ENCODE measurements at regions not wholly inside any gene's neighbourhood (a gene's known extent, or its start where the extent isn't known, plus 50 kb on each side); places are given as distances from the start of the nearest gene placed in this dataset.

- no peaks in the 10 kb centered on the region for H3K36me3 ChIP-seq (ENCODE audit: insufficient read depth, low read length)
- peaks cover 3 to 6% of the 10 kb centered on the region in 2 donors for H3K27me3 Mint-ChIP-seq
- no peaks in the 10 kb centered on the region for H3K4me1 ChIP-seq (ENCODE audit: insufficient read depth, low read length)
- peaks cover 0 to 4% (median 2%) of the 10 kb centered on the region in 5 donors for H3K9me3 Mint-ChIP-seq
- POLR2A ChIA-PET, result no interaction called here
- H3K4me1 Mint-ChIP-seq, result no peaks in the 10 kb centered on the region
- no peaks in the 10 kb centered on the region for H3K27me3 ChIP-seq (ENCODE audit: insufficient read depth, low read length, poor library complexity, severe bottlenecking)
- no peaks in the 10 kb centered on the region for H3K36me3 Mint-ChIP-seq
- no peak overlapping the region for H3K4me3 ChIP-seq (ENCODE audit: low read length)
- H3K9me3 ChIP-seq (ENCODE audit: low read length), result no peaks in the 10 kb centered on the region
- no peak for DNase-seq
- no peak overlapping the region for H3K27ac Mint-ChIP-seq
- H3K4me3 Mint-ChIP-seq, result no peak overlapping the region
- H3K27ac ChIP-seq (ENCODE audit: low read depth, low read length), result no peak overlapping the region
- CTCF ChIA-PET, result no interaction called here
These were observed 209.5 kb upstream of the MPHOSPH6 start for GRCh38 chr16:82379551-82379950.

DNA sequence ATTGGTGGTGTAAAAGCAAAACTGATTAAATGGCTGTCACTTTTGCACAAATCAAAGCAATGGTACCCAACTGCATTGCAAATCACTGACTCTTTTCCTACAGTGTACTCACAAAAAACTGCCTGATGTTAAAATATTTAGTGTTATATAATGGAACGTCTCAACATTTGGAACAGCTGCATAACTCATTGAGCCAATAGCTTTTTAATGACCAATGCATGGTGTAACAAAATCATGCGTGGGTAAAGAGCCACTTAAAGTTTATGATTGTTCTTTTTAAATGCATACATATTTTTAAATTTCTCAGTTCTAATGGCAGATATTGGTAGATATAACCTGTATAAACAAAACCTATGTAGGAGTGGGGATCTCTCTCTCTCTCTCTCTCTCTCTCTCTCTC is 204.0 kb upstream of the MPHOSPH6 start:
- Histone ChIP-seq H3K4me1 (ENCODE audit: insufficient read depth, low read length) (no peaks in the 10 kb centered on the region), H3K27ac (ENCODE audit: low read depth, low read length) (no peak overlapping the region), H3K27me3 (ENCODE audit: insufficient read depth, low read length, poor library complexity, severe bottlenecking) (no peaks in the 10 kb centered on the region), H3K9me3 (ENCODE audit: low read length) (no peaks in the 10 kb centered on the region), H3K36me3 (ENCODE audit: insufficient read depth, low read length) (no peaks in the 10 kb centered on the region), H3K4me3 (ENCODE audit: low read length) (no peak overlapping the region)
- Mint-ChIP-seq H3K9me3 (no peaks in the 10 kb centered on the region), H3K27me3 (peaks cover 0 to 6% of the 10 kb centered on the region in 2 donors), H3K27ac (no peak overlapping the region), H3K4me1 (no peaks in the 10 kb centered on the region), H3K36me3 (no peaks in the 10 kb centered on the region), H3K4me3 (no peak overlapping the region)
- ChIA-PET POLR2A (no interaction called here), CTCF (no interaction called here)
- no peak for DNase-seq

DNA sequence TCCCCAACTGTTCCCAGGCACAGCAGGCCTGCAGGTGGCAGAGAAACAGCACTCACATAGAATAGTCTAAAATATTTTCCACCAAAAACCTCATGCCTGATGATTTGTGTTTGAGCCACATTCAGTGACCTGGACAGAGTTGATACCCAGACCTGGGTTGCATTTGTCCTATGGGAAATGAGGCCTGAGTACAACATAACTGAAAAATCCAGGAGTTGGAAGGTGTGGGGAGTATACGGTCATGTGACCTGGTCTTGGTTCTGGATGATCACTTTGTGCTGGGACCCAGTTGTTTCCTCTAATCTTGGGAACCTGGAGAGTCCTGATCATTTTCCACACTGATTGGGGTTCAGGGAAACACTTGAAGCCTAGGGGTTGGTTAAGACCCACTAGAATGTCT is 200.3 kb upstream of the MPHOSPH6 start:
- ChIA-PET CTCF (no interaction called here), POLR2A (no interaction called here)
- H3K9me3 ChIP-seq (ENCODE audit: low read length), result no peaks in the 10 kb centered on the region
- H3K27ac ChIP-seq (ENCODE audit: low read depth, low read length), result no peak overlapping the region
- H3K4me3 Mint-ChIP-seq, result no peak overlapping the region
- H3K27me3 Mint-ChIP-seq, result peaks cover 0 to 4% of the 10 kb centered on the region in 2 donors
- no peaks in the 10 kb centered on the region for H3K4me1 ChIP-seq (ENCODE audit: insufficient read depth, low read length)
- peaks cover 0 to 3% (median 0%) of the 10 kb centered on the region in 3 donors for H3K4me1 Mint-ChIP-seq
- H3K36me3 ChIP-seq (ENCODE audit: insufficient read depth, low read length), result no peaks in the 10 kb centered on the region
- H3K27ac Mint-ChIP-seq, result no peak overlapping the region
- no peaks in the 10 kb centered on the region for H3K9me3 Mint-ChIP-seq
- no peak for DNase-seq
- H3K36me3 Mint-ChIP-seq, result no peaks in the 10 kb centered on the region
- no peaks in the 10 kb centered on the region for H3K27me3 ChIP-seq (ENCODE audit: insufficient read depth, low read length, poor library complexity, severe bottlenecking)
- H3K4me3 ChIP-seq (ENCODE audit: low read length), result no peak overlapping the region

GRCh38 chr16:82368041-82368440 is 198.0 kb upstream of the MPHOSPH6 start:
- H3K4me3 ChIP-seq (ENCODE audit: low read length), result no peak overlapping the region
- peak in 2 of 5 donors; percentile 2 to 9 for DNase-seq
- H3K36me3 Mint-ChIP-seq, result no peaks in the 10 kb centered on the region
- H3K9me3 ChIP-seq (ENCODE audit: low read length), result no peaks in the 10 kb centered on the region
- CTCF ChIA-PET, result interaction anchor here (1.7 kb wide), 1 partner anchor 16 kb away, joined by 4 read pairs; no protein-coding TSS in a partner anchor
- H3K4me3 Mint-ChIP-seq, result no peak overlapping the region
- H3K36me3 ChIP-seq (ENCODE audit: insufficient read depth, low read length), result no peaks in the 10 kb centered on the region
- H3K27ac Mint-ChIP-seq, result no peak overlapping the region
- POLR2A ChIA-PET, result interaction anchor here (0.7 kb wide), 1 partner anchor 320 kb away, joined by 7 read pairs; no protein-coding TSS in a partner anchor
- H3K4me1 ChIP-seq (ENCODE audit: insufficient read depth, low read length), result no peaks in the 10 kb centered on the region
- no peak overlapping the region for H3K27ac ChIP-seq (ENCODE audit: low read depth, low read length)
- H3K4me1 Mint-ChIP-seq, result peaks cover 0 to 3% (median 0%) of the 10 kb centered on the region in 3 donors
- peaks cover 0 to 2% (median 0%) of the 10 kb centered on the region in 5 donors for H3K9me3 Mint-ChIP-seq
- no peaks in the 10 kb centered on the region for H3K27me3 Mint-ChIP-seq
- no peaks in the 10 kb centered on the region for H3K27me3 ChIP-seq (ENCODE audit: insufficient read depth, low read length, poor library complexity, severe bottlenecking)

- POLR2A ChIA-PET, result no interaction called here
- H3K36me3 Mint-ChIP-seq, result no peaks in the 10 kb centered on the region
- no peak overlapping the region for H3K4me3 Mint-ChIP-seq
- CTCF ChIA-PET, result interaction anchor here (1.7 kb wide), 1 partner anchor 18 kb away, joined by 4 read pairs; no protein-coding TSS in a partner anchor
- peaks cover 0 to 2% (median 0%) of the 10 kb centered on the region in 5 donors for H3K9me3 Mint-ChIP-seq
- H3K36me3 ChIP-seq (ENCODE audit: insufficient read depth, low read length), result no peaks in the 10 kb centered on the region
- H3K4me1 ChIP-seq (ENCODE audit: insufficient read depth, low read length), result no peaks in the 10 kb centered on the region
- DNase-seq, result no peak
- H3K4me3 ChIP-seq (ENCODE audit: low read length), result no peak overlapping the region
- peaks cover 0 to 2% of the 10 kb centered on the region in 2 donors for H3K27me3 Mint-ChIP-seq
- H3K9me3 ChIP-seq (ENCODE audit: low read length), result no peaks in the 10 kb centered on the region
- no peak overlapping the region for H3K27ac ChIP-seq (ENCODE audit: low read depth, low read length)
- peaks cover 0 to 3% (median 0%) of the 10 kb centered on the region in 3 donors for H3K4me1 Mint-ChIP-seq
- H3K27me3 ChIP-seq (ENCODE audit: insufficient read depth, low read length, poor library complexity, severe bottlenecking), result no peaks in the 10 kb centered on the region
- no peak overlapping the region for H3K27ac Mint-ChIP-seq
These were observed 196.4 kb upstream of the MPHOSPH6 start for GRCh38 chr16:82366462-82366861.

DNA sequence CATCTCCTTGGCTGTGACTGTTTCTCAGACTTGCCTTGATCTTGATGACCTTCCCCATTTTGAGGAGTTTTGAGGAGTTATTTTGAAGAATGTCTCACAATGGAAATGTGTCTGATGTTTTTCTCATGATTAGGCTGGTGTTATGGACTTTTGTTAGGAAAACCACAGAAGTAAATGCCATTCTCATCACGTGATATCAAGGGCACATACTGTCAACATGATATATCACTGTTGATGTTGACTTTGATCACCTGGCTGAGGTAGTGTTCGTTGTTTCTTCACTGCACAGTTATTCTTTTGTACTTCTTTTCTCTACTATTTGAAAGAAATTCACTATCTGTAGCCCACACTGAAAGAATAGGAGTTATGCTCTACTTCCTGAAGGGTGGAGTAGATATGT is 194.7 kb upstream of the MPHOSPH6 start:
- Mint-ChIP-seq H3K4me1 (peaks cover 0 to 3% (median 0%) of the 10 kb centered on the region in 3 donors), H3K27me3 (peaks cover 0 to 2% of the 10 kb centered on the region in 2 donors)
- POLR2A ChIA-PET, result no interaction called here

GRCh38 chr16:82363026-82363816 is 193.2 kb upstream of the MPHOSPH6 start:
- H3K9me3 ChIP-seq (ENCODE audit: low read length), result no peaks in the 10 kb centered on the region
- Mint-ChIP-seq H3K4me1 (peaks cover 0 to 3% (median 0%) of the 10 kb centered on the region in 3 donors), H3K9me3 (peaks cover 0 to 2% (median 0%) of the 10 kb centered on the region in 5 donors), H3K36me3 (no peaks in the 10 kb centered on the region), H3K4me3 (no peak overlapping the region), H3K27ac (no peak overlapping the region), H3K27me3 (peaks cover 4 to 8% of the 10 kb centered on the region in 2 donors)
- no peak overlapping the region for H3K4me3 ChIP-seq (ENCODE audit: low read length)
- POLR2A ChIA-PET, result no interaction called here
- H3K4me1 ChIP-seq (ENCODE audit: insufficient read depth, low read length), result no peaks in the 10 kb centered on the region
- no peaks in the 10 kb centered on the region for H3K27me3 ChIP-seq (ENCODE audit: insufficient read depth, low read length, poor library complexity, severe bottlenecking)
- H3K27ac ChIP-seq (ENCODE audit: low read depth, low read length), result no peak overlapping the region
- no peaks in the 10 kb centered on the region for H3K36me3 ChIP-seq (ENCODE audit: insufficient read depth, low read length)
- CTCF ChIA-PET, result no interaction called here
- no peak for DNase-seq

More for the DNA sequence above, 194.7 kb upstream of the MPHOSPH6 start:
- H3K27me3 ChIP-seq (ENCODE audit: insufficient read depth, low read length, poor library complexity, severe bottlenecking), result no peaks in the 10 kb centered on the region
- H3K9me3 ChIP-seq (ENCODE audit: low read length), result no peaks in the 10 kb centered on the region
- CTCF ChIA-PET, result no interaction called here
- H3K4me3 ChIP-seq (ENCODE audit: low read length), result no peak overlapping the region
- Mint-ChIP-seq H3K9me3 (peaks cover 0 to 2% (median 0%) of the 10 kb centered on the region in 5 donors), H3K27ac (peak overlapping the region in 1 of 8 donors; percentile 10), H3K36me3 (no peaks in the 10 kb centered on the region), H3K4me3 (no peak overlapping the region)
- DNase-seq, result no peak
- no peaks in the 10 kb centered on the region for H3K36me3 ChIP-seq (ENCODE audit: insufficient read depth, low read length)
- H3K27ac ChIP-seq (ENCODE audit: low read depth, low read length), result no peak overlapping the region
- no peaks in the 10 kb centered on the region for H3K4me1 ChIP-seq (ENCODE audit: insufficient read depth, low read length)

DNA sequence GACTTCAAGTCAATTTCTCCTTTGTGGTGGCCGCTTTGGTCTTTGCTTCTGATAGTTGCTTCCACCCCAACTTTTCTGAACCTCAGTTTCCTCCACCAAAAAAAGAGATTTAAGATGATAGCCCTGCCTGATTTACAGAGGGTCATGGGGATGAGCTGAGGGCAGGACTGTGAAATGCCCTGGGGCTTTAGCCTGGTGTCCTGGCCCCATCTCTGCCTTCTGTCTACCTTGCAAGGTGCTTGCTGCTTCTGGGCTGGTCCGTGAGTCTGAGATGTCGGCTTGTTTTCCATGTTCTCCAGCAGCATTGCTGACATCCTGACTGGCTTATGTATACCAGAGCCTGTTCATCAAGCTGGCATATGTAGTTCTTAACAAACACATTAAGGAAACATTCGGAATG is 191.9 kb upstream of the MPHOSPH6 start:
- no peak overlapping the region for H3K27ac Mint-ChIP-seq
- Histone ChIP-seq H3K27me3 (ENCODE audit: insufficient read depth, low read length, poor library complexity, severe bottlenecking) (no peaks in the 10 kb centered on the region), H3K27ac (ENCODE audit: low read depth, low read length) (no peak overlapping the region), H3K36me3 (ENCODE audit: insufficient read depth, low read length) (no peaks in the 10 kb centered on the region), H3K4me1 (ENCODE audit: insufficient read depth, low read length) (no peaks in the 10 kb centered on the region), H3K9me3 (ENCODE audit: low read length) (no peaks in the 10 kb centered on the region), H3K4me3 (ENCODE audit: low read length) (no peak overlapping the region)
- H3K36me3 Mint-ChIP-seq, result no peaks in the 10 kb centered on the region
- ChIA-PET CTCF (no interaction called here), POLR2A (no interaction called here)
- H3K9me3 Mint-ChIP-seq, result peaks cover 0 to 2% (median 0%) of the 10 kb centered on the region in 5 donors
- no peak for DNase-seq
- H3K4me3 Mint-ChIP-seq, result no peak overlapping the region
- H3K27me3 Mint-ChIP-seq, result peaks cover 5 to 8% of the 10 kb centered on the region in 2 donors
- no peaks in the 10 kb centered on the region for H3K4me1 Mint-ChIP-seq
